Hippocampal formation (tissue), 2 donors: ENCODE measurements at regions not wholly inside any gene's neighbourhood (a gene's known extent, or its start where the extent isn't known, plus 50 kb on each side); places are given as distances from the start of the nearest gene placed in this dataset.

Experiments
- DNase-seq, 2 donors: peaks; one replicate each; lab custom pipeline; 2025; lab: John Stamatoyannopoulos, UW

DNA sequence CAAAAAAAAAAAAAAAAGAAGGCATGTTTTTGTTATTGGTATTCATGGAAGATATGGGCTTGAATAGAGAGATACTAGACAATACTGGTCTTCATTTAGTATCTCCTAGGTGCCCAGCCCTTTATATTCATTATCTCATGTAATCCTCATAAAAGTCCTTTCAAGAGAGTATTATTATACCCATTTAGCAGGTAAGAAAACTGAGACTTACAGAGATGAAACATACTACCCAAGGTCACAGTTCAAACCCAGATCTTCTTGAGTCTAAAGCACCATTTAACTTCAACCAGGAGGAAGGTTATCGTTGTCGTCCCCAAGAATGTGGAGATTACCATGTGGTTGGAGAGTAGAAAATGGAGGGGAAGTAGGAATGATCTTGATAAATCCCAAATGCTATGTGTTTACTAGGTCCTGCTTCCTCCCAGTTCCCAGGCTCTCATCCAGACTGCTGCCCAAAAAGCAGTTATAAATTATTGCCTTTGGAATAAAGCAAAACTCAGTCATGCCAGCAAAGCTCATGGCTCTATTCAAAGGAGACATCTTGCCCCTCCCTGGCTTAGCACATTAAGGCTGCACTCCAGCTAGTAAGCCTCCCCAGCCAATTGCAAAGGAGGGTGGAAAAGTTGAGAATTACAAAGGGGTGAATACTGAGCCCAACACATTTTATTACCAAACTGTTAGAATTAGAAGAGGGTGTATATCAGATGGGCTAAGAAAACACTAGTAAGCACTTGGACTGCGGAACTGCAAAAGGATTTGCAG is 163.9 kb downstream of the PIK3R1 start:
- no peak for DNase-seq

- no peak for DNase-seq
These were observed 164.5 kb downstream of the PIK3R1 start for GRCh38 chr5:68380078-68380477.

DNA sequence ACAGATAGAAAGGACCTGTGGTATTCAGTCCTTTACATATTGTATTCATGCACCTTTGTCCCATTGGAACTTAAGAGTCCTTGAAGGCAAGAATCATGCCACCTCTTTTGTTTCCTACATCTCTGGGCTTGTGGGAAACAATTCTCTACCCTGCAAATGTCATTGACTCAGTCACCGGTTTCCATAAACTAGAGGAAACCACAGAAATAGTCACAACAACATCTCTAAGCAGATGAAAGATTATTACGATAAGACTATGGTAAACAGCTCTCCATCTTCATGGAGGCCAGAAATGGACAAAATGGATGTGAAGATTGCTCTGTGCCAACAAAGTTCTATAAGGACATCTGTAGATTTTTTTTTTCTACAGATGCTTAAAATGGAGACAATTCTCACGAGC is 165.5 kb downstream of the PIK3R1 start:
- DNase-seq, result no peak

DNA sequence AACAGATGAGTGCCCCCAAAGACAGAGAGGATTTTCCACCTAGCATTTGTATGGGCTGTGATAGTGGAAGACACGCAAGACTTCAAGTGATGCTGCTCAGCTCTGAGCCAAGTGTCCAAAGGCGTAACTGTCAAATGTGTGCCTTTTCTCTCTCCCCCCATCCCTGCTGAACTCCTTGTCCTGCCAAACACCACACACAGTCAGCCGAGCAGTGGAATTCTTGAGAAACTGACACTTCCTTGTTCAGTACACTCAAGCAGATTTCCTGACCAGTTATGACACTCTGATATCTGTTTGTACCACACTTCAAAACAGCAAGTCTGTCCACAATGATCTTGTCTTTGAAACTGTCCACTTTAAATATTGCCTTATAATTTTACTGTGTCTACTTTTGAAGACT is 166.4 kb downstream of the PIK3R1 start:
- DNase-seq, result no peak

DNA sequence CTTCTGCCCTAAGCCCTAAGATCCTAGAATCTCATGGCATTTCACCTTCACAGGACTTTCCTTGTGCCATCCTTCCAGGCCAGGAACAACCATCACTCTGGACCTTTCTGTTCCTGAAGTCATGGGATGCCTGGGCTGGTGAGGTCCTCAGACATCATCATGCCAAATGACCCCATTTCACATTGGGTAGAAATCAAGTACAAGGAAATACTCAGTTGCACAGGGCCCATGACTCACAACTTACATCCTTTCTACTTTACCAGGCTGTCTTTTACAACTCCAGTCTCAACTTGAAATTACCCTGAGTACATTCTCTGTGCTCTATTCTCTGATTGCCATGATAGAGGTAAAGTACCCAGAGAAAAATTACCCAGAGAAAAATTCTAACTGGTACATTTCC is 167.1 kb downstream of the PIK3R1 start:
- DNase-seq, result no peak

- no peak for DNase-seq
These were observed 168.3 kb downstream of the PIK3R1 start for GRCh38 chr5:68383888-68384310.

GRCh38 chr5:68384936-68385594 is 169.5 kb downstream of the PIK3R1 start:
- no peak for DNase-seq

DNA sequence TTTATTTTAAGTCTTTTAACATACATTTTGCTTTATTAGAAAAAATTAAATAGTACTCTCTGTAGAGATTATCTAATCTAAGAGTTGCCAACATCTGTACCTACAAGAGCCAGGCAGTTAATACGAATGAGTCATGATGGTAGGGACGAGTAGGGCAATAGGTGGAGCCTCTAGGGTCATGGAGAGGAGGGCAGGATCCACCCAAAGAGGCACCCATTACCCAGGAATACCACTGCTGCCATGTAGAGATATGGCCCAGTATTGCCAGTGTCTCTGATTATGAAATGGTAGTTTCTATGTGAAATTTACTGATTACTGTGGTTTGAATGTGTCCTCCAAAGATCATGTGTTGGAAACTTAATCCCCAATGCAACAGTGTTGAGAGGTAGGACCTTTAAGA is 170.4 kb downstream of the PIK3R1 start:
- no peak for DNase-seq

DNA sequence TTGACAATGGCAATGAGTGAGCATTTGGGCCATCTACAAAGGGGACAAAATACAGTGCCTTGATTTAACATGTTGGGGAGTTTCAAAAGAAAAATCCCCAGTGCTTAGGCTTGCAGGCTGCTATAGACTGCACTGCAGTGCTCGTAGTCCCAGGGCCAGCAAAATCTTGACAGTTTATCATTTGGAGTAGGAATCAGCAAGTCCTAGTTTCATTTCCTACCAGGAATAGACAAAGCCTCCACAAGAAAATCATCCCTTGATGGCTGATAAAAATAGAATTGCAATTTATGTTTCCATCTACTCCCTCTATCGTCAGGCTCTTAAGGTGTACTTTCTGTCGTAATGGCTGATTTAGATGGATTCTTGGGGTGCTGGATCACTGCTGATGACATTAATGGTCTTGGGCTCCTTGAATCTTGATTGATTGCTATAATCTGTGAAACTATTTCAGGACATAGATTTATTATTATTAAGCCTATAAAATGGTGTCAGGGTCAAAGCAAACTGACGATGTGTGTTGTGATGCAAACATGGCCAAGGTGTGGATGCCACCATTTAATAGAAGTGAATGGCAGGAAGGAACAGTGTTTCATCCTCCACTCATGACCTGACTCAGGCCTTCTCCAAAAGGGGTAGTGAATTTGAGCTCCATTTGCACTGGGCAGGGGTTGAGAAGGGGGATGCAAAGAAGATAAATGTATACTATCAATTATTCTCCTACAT is 171.7 kb downstream of the PIK3R1 start:
- DNase-seq, result no peak

DNA sequence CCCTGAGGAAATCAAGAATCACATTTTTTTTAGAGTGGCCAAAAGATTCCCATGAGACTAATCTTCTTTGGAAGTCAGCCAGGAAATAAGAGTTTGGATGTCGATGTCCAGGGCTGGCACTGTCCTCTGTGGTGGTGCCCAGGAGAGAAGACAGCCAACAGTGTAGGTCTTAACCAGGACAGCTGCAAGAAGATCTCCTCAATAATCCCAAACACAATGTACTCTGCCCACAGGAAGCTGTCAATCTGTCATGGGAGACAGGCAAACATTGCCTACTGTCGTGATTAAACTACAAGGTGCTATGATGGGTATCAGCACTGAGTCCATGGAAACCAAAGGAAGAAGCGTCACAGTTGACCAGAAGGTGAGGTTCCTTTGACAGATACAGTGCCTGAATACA is 174.1 kb downstream of the PIK3R1 start:
- DNase-seq, result no peak

- no peak for DNase-seq
These were observed 177.1 kb downstream of the PIK3R1 start for GRCh38 chr5:68392617-68393016.

DNA sequence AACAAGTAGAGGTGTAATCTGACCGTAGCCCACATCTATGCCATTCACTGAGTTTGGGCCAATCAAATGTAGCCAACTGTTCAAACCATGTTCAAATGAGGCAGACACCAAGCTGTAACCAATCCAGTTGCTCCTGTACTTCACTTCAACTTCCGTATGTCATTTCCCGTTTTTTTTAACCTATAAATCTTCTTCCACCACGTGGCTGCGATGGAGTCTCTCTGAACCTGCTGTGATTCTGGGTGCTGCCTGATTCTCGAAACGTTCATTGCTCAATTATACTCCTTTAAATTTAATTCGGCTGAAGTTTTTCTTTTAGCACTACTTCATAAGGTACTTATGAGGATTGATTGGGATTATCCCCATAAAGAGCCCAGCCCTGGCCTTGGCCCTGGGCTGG is 179.7 kb downstream of the PIK3R1 start:
- DNase-seq, result no peak

GRCh38 chr5:68395926-68396511 is 180.5 kb downstream of the PIK3R1 start:
- DNase-seq, result no peak

- DNase-seq, result no peak
These were observed 181.2 kb downstream of the PIK3R1 start for GRCh38 chr5:68396722-68397121.

DNA sequence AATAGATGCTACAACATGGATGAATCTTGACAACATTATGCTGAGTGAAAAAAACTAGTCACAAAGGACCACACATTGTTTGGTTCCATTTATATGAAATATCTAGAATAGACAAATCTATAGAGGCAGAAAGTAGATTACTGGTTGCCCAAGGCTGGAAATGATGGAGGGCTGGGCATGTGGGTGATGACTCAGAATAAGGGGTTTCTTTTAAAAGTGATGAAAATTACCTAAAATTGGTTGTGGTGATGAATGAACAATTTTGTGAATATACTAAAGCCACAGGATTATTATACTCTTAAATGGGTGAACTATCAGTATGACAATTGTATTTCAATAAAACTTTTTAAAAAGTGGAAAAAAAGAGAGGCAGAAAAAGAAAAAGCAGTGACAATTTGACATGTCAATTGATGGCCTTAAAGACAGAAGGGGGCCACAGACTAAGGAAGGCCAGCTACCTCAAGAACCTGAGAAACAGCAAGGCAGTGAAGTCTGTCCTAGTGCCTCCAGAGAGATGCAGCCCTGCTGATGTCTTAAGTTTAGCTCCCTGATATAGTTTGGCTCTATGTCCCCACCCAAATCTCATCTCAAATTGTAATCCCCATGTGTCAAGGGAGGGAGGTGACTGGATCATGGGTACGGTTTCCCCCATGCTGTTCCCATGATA is 182.7 kb downstream of the PIK3R1 start:
- no peak for DNase-seq

GRCh38 chr5:68403301-68403700 is 187.7 kb downstream of the PIK3R1 start:
- DNase-seq, result no peak

- no peak for DNase-seq
These were observed 188.7 kb downstream of the PIK3R1 start for GRCh38 chr5:68404246-68404645.

GRCh38 chr5:68405026-68405684 is 189.6 kb downstream of the PIK3R1 start:
- DNase-seq, result no peak

GRCh38 chr5:68405784-68406743 is 190.5 kb downstream of the PIK3R1 start:
- no peak for DNase-seq

DNA sequence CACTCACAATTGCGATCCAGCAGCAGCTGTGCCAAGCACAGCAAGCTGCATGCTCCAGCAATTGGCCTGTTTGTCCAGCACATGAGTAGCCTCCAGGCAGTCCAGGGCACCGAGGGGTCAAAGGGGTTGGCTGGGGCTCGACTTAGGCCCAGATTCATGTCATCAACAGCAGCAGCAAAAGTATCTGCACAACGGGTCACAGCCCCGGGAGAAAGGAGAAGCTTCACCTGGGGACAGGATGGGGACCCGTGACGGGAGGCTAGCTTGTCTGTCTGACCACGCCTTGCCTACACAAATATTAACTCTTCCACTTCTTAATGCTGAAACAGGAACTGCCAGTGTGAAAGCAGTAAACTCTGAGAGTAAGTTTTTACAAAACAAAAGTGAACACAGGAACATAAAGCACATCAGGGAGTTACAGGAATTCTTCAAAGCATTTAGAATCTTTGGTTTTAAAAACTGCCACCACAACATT is 191.2 kb downstream of the PIK3R1 start:
- DNase-seq, result no peak
